Left colon (tissue), 2 donors: ENCODE measurements at regions not wholly inside any gene's neighbourhood (a gene's known extent, or its start where the extent isn't known, plus 50 kb on each side); places are given as distances from the start of the nearest gene placed in this dataset.

Experiments used
- ATAC-seq: fragments of 200-7000 bp; cut with Tn5 transposase; one replicate; pipeline ENCODE4 v1.9.1; 2020; ENCODE audit warnings: mild to moderate bottlenecking, moderate library complexity
- DNase-seq, 2 donors: peaks; one replicate each; pipeline ENCODE4 v3.0.0-alpha.2; 2020
- intact Hi-C, 2 donors: fragments of 100-400 bp; cut with DNase I in 1 of 2; cut with micrococcal nuclease in 1 of 2; formaldehyde crosslinking; loops; one replicate each; pipeline versions ENCODE4 v1.11.2 to v1.14.0; 2022; cut with DNase I, micrococcal nuclease
- donor health status: DM: no; HTN: no; CAD: no.
- donor health status: DM: yes; HTN: yes; CAD: no.

GRCh38 chr13:107361666-107362065 is 793.7 kb upstream of the ARGLU1 start:
- no peak for ATAC-seq
- no peak for DNase-seq
- intact Hi-C loops: no loop called here

GRCh38 chr13:107360010-107360409 is 792.1 kb upstream of the ARGLU1 start:
- DNase-seq (no peak), ATAC-seq (no peak)
- intact Hi-C loops: no loop called here

GRCh38 chr13:107358866-107359265 is 790.9 kb upstream of the ARGLU1 start:
- intact Hi-C loops: no loop called here
- no peak for DNase-seq
- no peak for ATAC-seq

GRCh38 chr13:107351305-107351704 is 783.4 kb upstream of the ARGLU1 start:
- ATAC-seq (no peak), DNase-seq (no peak)
- intact Hi-C loops: no loop called here

GRCh38 chr13:107348925-107349324 is 781.0 kb upstream of the ARGLU1 start:
- ATAC-seq: no peak
- no peak for DNase-seq
- intact Hi-C loops: no loop called here

GRCh38 chr13:107348471-107348870 is 780.5 kb upstream of the ARGLU1 start:
- intact Hi-C loops: no loop called here
- DNase-seq (no peak), ATAC-seq (no peak)

- intact Hi-C loops: no loop called here
- ATAC-seq (no peak), DNase-seq (no peak)
Observed at GRCh38 chr13:107347641-107348369, 779.9 kb upstream of the ARGLU1 start.

GRCh38 chr13:107342747-107343146 is 774.8 kb upstream of the ARGLU1 start:
- DNase-seq: no peak
- intact Hi-C loops: no loop called here
- ATAC-seq: no peak

- DNase-seq: no peak
- no peak for ATAC-seq
- intact Hi-C loops: no loop called here
Observed at GRCh38 chr13:107339209-107339608, 771.3 kb upstream of the ARGLU1 start.

GRCh38 chr13:107332188-107332587 is 764.3 kb upstream of the ARGLU1 start:
- intact Hi-C loops: no loop called here
- DNase-seq (no peak), ATAC-seq (no peak)

GRCh38 chr13:107331359-107331758 is 763.4 kb upstream of the ARGLU1 start:
- ATAC-seq: no peak

GRCh38 chr13:107330484-107330883 is 762.5 kb upstream of the ARGLU1 start:
- intact Hi-C loops: no loop called here
- ATAC-seq (no peak), DNase-seq (no peak)

More at GRCh38 chr13:107331359-107331758, 763.4 kb upstream of the ARGLU1 start:
- intact Hi-C loops: no loop called here
- DNase-seq: no peak

GRCh38 chr13:107329991-107330390 is 762.1 kb upstream of the ARGLU1 start:
- ATAC-seq (no peak), DNase-seq (no peak)
- intact Hi-C loops: no loop called here

- DNase-seq: no peak
- intact Hi-C loops: no loop called here
- no peak for ATAC-seq
Observed at GRCh38 chr13:107324416-107325204, 756.7 kb upstream of the ARGLU1 start.

GRCh38 chr13:107322228-107322627 is 754.3 kb upstream of the ARGLU1 start:
- DNase-seq: no peak
- no peak for ATAC-seq
- intact Hi-C loops: no loop called here

- intact Hi-C loops: no loop called here
- no peak for ATAC-seq
- DNase-seq: no peak
Observed at GRCh38 chr13:107305178-107305577, 737.2 kb upstream of the ARGLU1 start.

- no peak for ATAC-seq
- intact Hi-C loops: no loop called here
- DNase-seq: no peak
Observed at GRCh38 chr13:107301724-107302374, 733.9 kb upstream of the ARGLU1 start.

GRCh38 chr13:107299717-107300116 is 731.8 kb upstream of the ARGLU1 start:
- ATAC-seq (no peak), DNase-seq (no peak)
- intact Hi-C loops: no loop called here

- intact Hi-C loops: no loop called here
- ATAC-seq (no peak), DNase-seq (no peak)
Observed at GRCh38 chr13:107296804-107297203, 728.9 kb upstream of the ARGLU1 start.
